ENCODE measurements at regions not wholly inside any gene's neighbourhood (a gene's known extent, or its start where the extent isn't known, plus 50 kb on each side); places are given as distances from the start of the nearest gene placed in this dataset.

DNA sequence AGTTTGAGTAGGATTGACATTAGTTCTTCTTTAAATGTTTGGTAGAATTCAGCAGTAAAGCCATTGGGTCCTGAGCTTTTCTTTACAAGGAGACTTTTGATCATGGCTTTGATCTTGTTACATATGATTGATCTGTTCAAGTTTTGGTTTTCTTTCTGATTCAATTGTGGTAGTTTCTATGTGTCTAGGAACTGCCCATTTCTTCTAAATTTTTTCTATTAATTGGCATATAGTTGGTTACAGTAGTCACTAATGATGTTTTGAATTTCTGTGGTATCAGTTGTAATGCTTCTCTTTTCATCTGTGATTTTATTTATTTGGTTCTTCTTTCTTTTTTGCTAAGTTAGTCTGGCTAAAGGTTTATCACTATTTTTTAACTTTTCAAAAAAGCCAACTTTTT lies 73.3 kb upstream of the DLGAP1 start:
- TF ChIP-seq POLR2A (IDR thresholded peaks at IDR 0.05) = no peak
- TF ChIP-seq, protein P1, sequence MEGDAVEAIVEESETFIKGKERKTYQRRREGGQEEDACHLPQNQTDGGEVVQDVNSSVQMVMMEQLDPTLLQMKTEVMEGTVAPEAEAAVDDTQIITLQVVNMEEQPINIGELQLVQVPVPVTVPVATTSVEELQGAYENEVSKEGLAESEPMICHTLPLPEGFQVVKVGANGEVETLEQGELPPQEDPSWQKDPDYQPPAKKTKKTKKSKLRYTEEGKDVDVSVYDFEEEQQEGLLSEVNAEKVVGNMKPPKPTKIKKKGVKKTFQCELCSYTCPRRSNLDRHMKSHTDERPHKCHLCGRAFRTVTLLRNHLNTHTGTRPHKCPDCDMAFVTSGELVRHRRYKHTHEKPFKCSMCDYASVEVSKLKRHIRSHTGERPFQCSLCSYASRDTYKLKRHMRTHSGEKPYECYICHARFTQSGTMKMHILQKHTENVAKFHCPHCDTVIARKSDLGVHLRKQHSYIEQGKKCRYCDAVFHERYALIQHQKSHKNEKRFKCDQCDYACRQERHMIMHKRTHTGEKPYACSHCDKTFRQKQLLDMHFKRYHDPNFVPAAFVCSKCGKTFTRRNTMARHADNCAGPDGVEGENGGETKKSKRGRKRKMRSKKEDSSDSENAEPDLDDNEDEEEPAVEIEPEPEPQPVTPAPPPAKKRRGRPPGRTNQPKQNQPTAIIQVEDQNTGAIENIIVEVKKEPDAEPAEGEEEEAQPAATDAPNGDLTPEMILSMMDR (IDR thresholded peaks at IDR 0.05) = no peak
